ENCODE measurements at regions not wholly inside any gene's neighbourhood (a gene's known extent, or its start where the extent isn't known, plus 50 kb on each side); places are given as distances from the start of the nearest gene placed in this dataset.

- no peak for TF ChIP-seq CTCF (IDR thresholded peaks at IDR 0.05; ENCODE audit: poor library complexity)
- TF ChIP-seq EZH2 (IDR thresholded peaks at IDR 0.05; ENCODE audit: borderline replicate concordance): no peak
- TF ChIP-seq EZH2phosphoT487 (IDR thresholded peaks at IDR 0.05; ENCODE audit: low read depth, severe bottlenecking, unreplicated experiment): no peak
These were observed 415.7 kb upstream of the NDST4 start for GRCh38 chr4:115529126-115529525.

Data from hepatocyte (in vitro differentiated cells).